ENCODE measurements at regions not wholly inside any gene's neighbourhood (a gene's known extent, or its start where the extent isn't known, plus 50 kb on each side); places are given as distances from the start of the nearest gene placed in this dataset.

GRCh38 chr12:89891933-89892332 is 183.3 kb upstream of the ATP2B1 start:
- Histone ChIP-seq H3K9me3 (replicated peaks) (no peaks in the 10 kb centered on the region), H3K27ac (replicated peaks) (no peak overlapping the region), H3K4me1 (no peaks in the 10 kb centered on the region), H3K27me3 (ENCODE audit: low read depth) (peaks cover 4% of the 10 kb centered on the region), H3K36me3 (no peaks in the 10 kb centered on the region), H3K4me3 (no peak overlapping the region)
- DNase-seq = no peak
- intact Hi-C loops (cut with micrococcal nuclease) = no loop called here
- TF ChIP-seq CTCF (IDR thresholded peaks at IDR 0.05; ENCODE audit: borderline replicate concordance) = no peak

DNA sequence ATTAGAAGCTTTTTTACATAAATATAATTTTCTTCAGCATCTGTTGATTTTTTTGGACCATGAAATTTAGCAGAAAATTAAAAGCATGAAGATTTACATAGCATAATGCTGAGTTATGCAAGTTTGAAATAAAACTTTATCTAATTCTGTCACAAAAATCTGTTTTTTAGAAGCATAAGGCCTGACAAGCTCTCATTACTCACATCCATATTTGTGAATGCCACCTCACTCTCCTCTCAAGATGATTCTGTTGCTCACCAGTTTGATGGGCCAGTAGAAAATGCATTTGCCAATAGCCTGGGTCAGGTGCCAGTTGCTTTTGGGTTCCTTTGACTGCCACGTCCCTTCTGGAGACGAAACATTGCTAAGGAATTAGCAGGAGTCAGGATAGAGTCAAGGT is 181.5 kb upstream of the ATP2B1 start:
- Histone ChIP-seq H3K27ac (replicated peaks) (no peak overlapping the region), H3K27me3 (ENCODE audit: low read depth) (peaks cover 4% of the 10 kb centered on the region), H3K9me3 (replicated peaks) (no peaks in the 10 kb centered on the region), H3K4me3 (no peak overlapping the region), H3K36me3 (no peaks in the 10 kb centered on the region), H3K4me1 (no peaks in the 10 kb centered on the region)
- TF ChIP-seq CTCF (IDR thresholded peaks at IDR 0.05; ENCODE audit: borderline replicate concordance) = no peak
- no peak for DNase-seq
- intact Hi-C loops (cut with micrococcal nuclease) = no loop called here

DNA sequence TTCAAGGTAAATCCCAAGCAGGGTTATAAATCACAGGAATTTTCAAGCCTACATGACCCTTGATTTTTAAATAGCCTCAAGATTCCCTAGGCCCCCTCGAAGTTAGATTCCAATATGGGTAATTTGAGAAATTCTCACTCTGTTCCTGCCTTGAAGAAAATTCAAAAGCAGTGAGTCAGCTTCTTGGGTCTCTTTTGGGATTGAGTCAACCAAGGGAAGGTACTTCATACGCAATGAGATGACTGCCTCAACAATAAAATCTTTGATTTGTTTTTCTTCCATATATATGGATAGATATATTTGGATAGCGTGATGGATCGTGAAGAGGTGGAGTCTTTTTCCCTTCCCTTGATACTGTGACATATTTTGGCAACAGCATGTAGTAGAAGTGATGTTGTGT is 180.4 kb upstream of the ATP2B1 start:
- intact Hi-C loops (cut with micrococcal nuclease) = no loop called here
- no peak overlapping the region for H3K27ac ChIP-seq (replicated peaks)

GRCh38 chr12:89884952-89885351 is 176.3 kb upstream of the ATP2B1 start:
- no peak for DNase-seq
- H3K27ac ChIP-seq (replicated peaks) = no peak overlapping the region
- TF ChIP-seq CTCF (IDR thresholded peaks at IDR 0.05; ENCODE audit: borderline replicate concordance) = no peak
- H3K36me3 ChIP-seq = no peaks in the 10 kb centered on the region
- H3K27me3 ChIP-seq (ENCODE audit: low read depth) = peaks cover 4% of the 10 kb centered on the region
- intact Hi-C loops (cut with micrococcal nuclease) = no loop called here
- H3K4me3 ChIP-seq = no peak overlapping the region
- no peaks in the 10 kb centered on the region for H3K4me1 ChIP-seq
- no peaks in the 10 kb centered on the region for H3K9me3 ChIP-seq (replicated peaks)

More for the DNA sequence above, 180.4 kb upstream of the ATP2B1 start:
- no peaks in the 10 kb centered on the region for H3K36me3 ChIP-seq
- H3K27me3 ChIP-seq (ENCODE audit: low read depth) = peaks cover 4% of the 10 kb centered on the region
- no peak for DNase-seq
- TF ChIP-seq CTCF (IDR thresholded peaks at IDR 0.05; ENCODE audit: borderline replicate concordance) = no peak
- H3K4me1 ChIP-seq = no peaks in the 10 kb centered on the region
- no peak overlapping the region for H3K4me3 ChIP-seq
- H3K9me3 ChIP-seq (replicated peaks) = no peaks in the 10 kb centered on the region

- H3K36me3 ChIP-seq = no peaks in the 10 kb centered on the region
- peaks cover 6% of the 10 kb centered on the region for H3K27me3 ChIP-seq (ENCODE audit: low read depth)
- no peak overlapping the region for H3K27ac ChIP-seq (replicated peaks)
- no peak for DNase-seq
- no peaks in the 10 kb centered on the region for H3K4me1 ChIP-seq
- H3K9me3 ChIP-seq (replicated peaks) = no peaks in the 10 kb centered on the region
- H3K4me3 ChIP-seq = no peak overlapping the region
- intact Hi-C loops (cut with micrococcal nuclease) = no loop called here
- TF ChIP-seq CTCF (IDR thresholded peaks at IDR 0.05; ENCODE audit: borderline replicate concordance) = no peak
Measured at GRCh38 chr12:89884416-89884898, 175.8 kb upstream of the ATP2B1 start.

All from left ventricle myocardium inferior (tissue), 1 donor.